Type B pancreatic cell (in vitro differentiated cells): ENCODE measurements at regions not wholly inside any gene's neighbourhood (a gene's known extent, or its start where the extent isn't known, plus 50 kb on each side); places are given as distances from the start of the nearest gene placed in this dataset.

Source experiments
- DNase-seq: peaks from one replicate; pipeline ENCODE4 v3.0.0; 2021; ENCODE audit warnings: mixed read lengths; ENCODE audit not compliant: unreplicated experiment; ENCODE audit errors: extremely low spot score
- H3K27ac Mint-ChIP-seq: 2 replicates; pipeline ENCODE4 v1.8.0; 2021; ENCODE audit warnings: mild to moderate bottlenecking, mixed read lengths
- H3K27me3 Mint-ChIP-seq: 2 replicates; pipeline ENCODE4 v1.8.0; 2021; ENCODE audit warnings: mixed read lengths
- H3K36me3 Mint-ChIP-seq: 2 replicates; pipeline ENCODE4 v1.8.0; 2021; ENCODE audit warnings: mixed read lengths
- H3K4me1 Mint-ChIP-seq: one replicate; pipeline ENCODE4 v1.8.0; 2021; ENCODE audit warnings: mixed read lengths; ENCODE audit not compliant: unreplicated experiment
- H3K4me3 Mint-ChIP-seq: 2 replicates; pipeline ENCODE4 v1.8.0; 2021; ENCODE audit warnings: mild to moderate bottlenecking, mixed read lengths
- H3K9me3 Mint-ChIP-seq: 2 replicates; pipeline ENCODE4 v1.8.0; 2021; ENCODE audit warnings: mixed read lengths
- CTCF ChIP-seq: fragments of 200-600 bp; sonication (generic); conservative IDR thresholded peaks from 2 replicates; pipeline ENCODE4 v1.5.0; 2021; ENCODE audit warnings: antibody characterized with exemption, mild to moderate bottlenecking

GRCh38 chr13:22256111-22256639 is 585.3 kb downstream of the FGF9 start:
- no peak for DNase-seq
- Mint-ChIP-seq H3K4me1 (no peaks in the 10 kb centered on the region), H3K27ac (no peak overlapping the region), H3K9me3 (no peaks in the 10 kb centered on the region), H3K27me3 (no peaks in the 10 kb centered on the region), H3K36me3 (no peaks in the 10 kb centered on the region), H3K4me3 (no peak overlapping the region)
- peak; percentile 61 for TF ChIP-seq CTCF

GRCh38 chr13:22262001-22262885 is 591.4 kb downstream of the FGF9 start:
- no peak overlapping the region for H3K4me3 Mint-ChIP-seq
- H3K36me3 Mint-ChIP-seq, result no peaks in the 10 kb centered on the region
- no peaks in the 10 kb centered on the region for H3K9me3 Mint-ChIP-seq
- H3K4me1 Mint-ChIP-seq, result peaks cover 9% of the 10 kb centered on the region
- no peak overlapping the region for H3K27ac Mint-ChIP-seq
- TF ChIP-seq CTCF, result no peak
- no peaks in the 10 kb centered on the region for H3K27me3 Mint-ChIP-seq
- DNase-seq, result no peak

GRCh38 chr13:22263185-22263584 is 592.3 kb downstream of the FGF9 start:
- no peak for DNase-seq
- Mint-ChIP-seq H3K27ac (no peak overlapping the region), H3K9me3 (no peaks in the 10 kb centered on the region), H3K36me3 (no peaks in the 10 kb centered on the region), H3K4me3 (no peak overlapping the region), H3K27me3 (no peaks in the 10 kb centered on the region), H3K4me1 (peaks cover 9% of the 10 kb centered on the region)
- TF ChIP-seq CTCF, result no peak

- H3K4me1 Mint-ChIP-seq, result peaks cover 9% of the 10 kb centered on the region
- TF ChIP-seq CTCF, result no peak
- no peaks in the 10 kb centered on the region for H3K36me3 Mint-ChIP-seq
- peaks cover 5% of the 10 kb centered on the region for H3K9me3 Mint-ChIP-seq
- no peak overlapping the region for H3K27ac Mint-ChIP-seq
- no peak overlapping the region for H3K4me3 Mint-ChIP-seq
- no peaks in the 10 kb centered on the region for H3K27me3 Mint-ChIP-seq
- DNase-seq, result no peak
Measured at GRCh38 chr13:22265563-22265962, 594.7 kb downstream of the FGF9 start.

- H3K36me3 Mint-ChIP-seq, result peaks cover 4% of the 10 kb centered on the region
- H3K4me1 Mint-ChIP-seq, result no peaks in the 10 kb centered on the region
- no peak overlapping the region for H3K4me3 Mint-ChIP-seq
- peaks cover 5% of the 10 kb centered on the region for H3K9me3 Mint-ChIP-seq
- TF ChIP-seq CTCF, result no peak
- no peak for DNase-seq
- no peak overlapping the region for H3K27ac Mint-ChIP-seq
- no peaks in the 10 kb centered on the region for H3K27me3 Mint-ChIP-seq
Measured at GRCh38 chr13:22270881-22271280, 600.0 kb downstream of the FGF9 start.
